Left ventricle myocardium inferior (tissue), 1 donor: ENCODE measurements at regions not wholly inside any gene's neighbourhood (a gene's known extent, or its start where the extent isn't known, plus 50 kb on each side); places are given as distances from the start of the nearest gene placed in this dataset.

Experiments
- DNase-seq: peaks from one replicate; pipeline ENCODE4 v3.0.0-alpha.2; 2020
- H3K27ac ChIP-seq: fragments of 200-600 bp; replicated peaks from 2 replicates; pipeline ENCODE4 v1.8.0; 2021
- H3K27me3 ChIP-seq: fragments of 200-600 bp; 2 replicates; pipeline ENCODE4 v1.8.0; 2021; ENCODE audit warnings: low read depth
- H3K36me3 ChIP-seq: fragments of 200-600 bp; 2 replicates; pipeline ENCODE4 v1.8.0; 2021
- H3K4me1 ChIP-seq: fragments of 200-600 bp; 2 replicates; pipeline ENCODE4 v1.8.0; 2021
- H3K4me3 ChIP-seq: fragments of 200-600 bp; 2 replicates; pipeline ENCODE4 v1.8.0; 2021; ENCODE audit warnings: mild to moderate bottlenecking, moderate library complexity
- H3K9me3 ChIP-seq: fragments of 200-600 bp; replicated peaks from 2 replicates; pipeline ENCODE4 v1.8.0; 2021
- CTCF ChIP-seq: fragments of 200-600 bp; IDR thresholded peaks from 2 replicates; pipeline ENCODE4 v1.8.0; 2021; ENCODE audit warnings: antibody characterized with exemption, mild to moderate bottlenecking, borderline replicate concordance
- intact Hi-C: fragments of 100-400 bp; cut with micrococcal nuclease; formaldehyde crosslinking; loops from one replicate; pipeline ENCODE4 v1.11.0; 2022
- donor health status: DM: no; HTN: yes; CAD: no; lungs with severe emphysema.

GRCh38 chr4:138644322-138644721 is 371.3 kb upstream of the NOCT start:
- H3K4me1 ChIP-seq, result peaks cover 9% of the 10 kb centered on the region
- no peaks in the 10 kb centered on the region for H3K36me3 ChIP-seq
- intact Hi-C loops, result no loop called here
- H3K27me3 ChIP-seq, result no peaks in the 10 kb centered on the region
- no peak overlapping the region for H3K27ac ChIP-seq
- no peaks in the 10 kb centered on the region for H3K9me3 ChIP-seq
- H3K4me3 ChIP-seq, result no peak overlapping the region
- no peak for DNase-seq
- TF ChIP-seq CTCF, result no peak

- intact Hi-C loops, result no loop called here
- Histone ChIP-seq H3K9me3 (no peaks in the 10 kb centered on the region), H3K27ac (no peak overlapping the region), H3K36me3 (no peaks in the 10 kb centered on the region), H3K4me3 (no peak overlapping the region), H3K27me3 (no peaks in the 10 kb centered on the region), H3K4me1 (peaks cover 9% of the 10 kb centered on the region)
- no peak for DNase-seq
- TF ChIP-seq CTCF, result no peak
These were observed 371.8 kb upstream of the NOCT start for GRCh38 chr4:138643827-138644226.

GRCh38 chr4:138639018-138639741 is 376.4 kb upstream of the NOCT start:
- Histone ChIP-seq H3K4me1 (peaks cover 7% of the 10 kb centered on the region), H3K4me3 (no peak overlapping the region), H3K36me3 (no peaks in the 10 kb centered on the region), H3K27ac (no peak overlapping the region), H3K9me3 (no peaks in the 10 kb centered on the region), H3K27me3 (no peaks in the 10 kb centered on the region)
- no peak for DNase-seq
- intact Hi-C loops, result no loop called here
- no peak for TF ChIP-seq CTCF

- Histone ChIP-seq H3K27me3 (no peaks in the 10 kb centered on the region), H3K36me3 (no peaks in the 10 kb centered on the region), H3K9me3 (no peaks in the 10 kb centered on the region), H3K27ac (no peak overlapping the region), H3K4me3 (no peak overlapping the region), H3K4me1 (no peaks in the 10 kb centered on the region)
- DNase-seq, result no peak
- intact Hi-C loops, result no loop called here
- TF ChIP-seq CTCF, result no peak
These were observed 378.8 kb upstream of the NOCT start for GRCh38 chr4:138636781-138637180.

GRCh38 chr4:138634915-138635314 is 380.7 kb upstream of the NOCT start:
- no peak for DNase-seq
- no peaks in the 10 kb centered on the region for H3K36me3 ChIP-seq
- intact Hi-C loops, result no loop called here
- H3K9me3 ChIP-seq, result no peaks in the 10 kb centered on the region
- no peak overlapping the region for H3K27ac ChIP-seq
- no peak overlapping the region for H3K4me3 ChIP-seq
- no peaks in the 10 kb centered on the region for H3K4me1 ChIP-seq
- no peaks in the 10 kb centered on the region for H3K27me3 ChIP-seq
- no peak for TF ChIP-seq CTCF
